HG03571 (cell line): ENCODE measurements at regions not wholly inside any gene's neighbourhood (a gene's known extent, or its start where the extent isn't known, plus 50 kb on each side); places are given as distances from the start of the nearest gene placed in this dataset.
"Not testable (repeated sequence)": the region's sequence is repeated elsewhere in the genome, so short reads cannot be mapped to it uniquely, and the experiment has no call there.

Source experiments
- ATAC-seq: cut with Tn5 transposase; IDR thresholded peaks from one replicate; pipeline ENCODE4 v1.9.1; 2021; ENCODE audit not compliant: unreplicated experiment

- ATAC-seq: no peak
Observed at GRCh38 chr16:85220125-85220839, 108.0 kb upstream of the CIBAR2 start.

GRCh38 chr16:85220964-85221731, 108.9 kb upstream of the CIBAR2 start:
- no peak for ATAC-seq

GRCh38 chr16:85221771-85222154, 109.5 kb upstream of the CIBAR2 start:
- no peak for ATAC-seq

GRCh38 chr16:85222155-85222863, 110.0 kb upstream of the CIBAR2 start:
- ATAC-seq: no peak

- no peak for ATAC-seq
Observed at GRCh38 chr16:85225257-85225656, 113.0 kb upstream of the CIBAR2 start.

- ATAC-seq: no peak
Observed at GRCh38 chr16:85225721-85226120, 113.4 kb upstream of the CIBAR2 start.

GRCh38 chr16:85227084-85227945, 115.0 kb upstream of the CIBAR2 start:
- ATAC-seq: peak; percentile 79

- ATAC-seq: no peak
Observed at GRCh38 chr16:85227946-85228862, 115.9 kb upstream of the CIBAR2 start.

GRCh38 chr16:85228970-85229430, 116.7 kb upstream of the CIBAR2 start:
- ATAC-seq: no peak

GRCh38 chr16:85229869-85230462, 117.7 kb upstream of the CIBAR2 start:
- ATAC-seq: no peak

GRCh38 chr16:85230764-85231383, 118.6 kb upstream of the CIBAR2 start:
- ATAC-seq: not testable (repeated sequence)

GRCh38 chr16:85231959-85232358, 119.7 kb upstream of the CIBAR2 start:
- no peak for ATAC-seq

- ATAC-seq: no peak
Observed at GRCh38 chr16:85232369-85233142, 120.3 kb upstream of the CIBAR2 start.

- no peak for ATAC-seq
Observed at GRCh38 chr16:85233516-85233915, 121.2 kb upstream of the CIBAR2 start.

GRCh38 chr16:85234310-85235204, 122.3 kb upstream of the CIBAR2 start:
- ATAC-seq: no peak

- no peak for ATAC-seq
Observed at GRCh38 chr16:85235991-85236817, 123.9 kb upstream of the CIBAR2 start.
